ENCODE measurements at regions not wholly inside any gene's neighbourhood (a gene's known extent, or its start where the extent isn't known, plus 50 kb on each side); places are given as distances from the start of the nearest gene placed in this dataset.

- H3K9me3 ChIP-seq (ENCODE audit: insufficient read depth, low read depth, low read length): no peaks in the 10 kb centered on the region
- H3K23ac ChIP-seq (ENCODE audit: low read length): no peak overlapping the region
- H3K9ac ChIP-seq (ENCODE audit: low read length): no peak overlapping the region
- H2BK120ac ChIP-seq (ENCODE audit: insufficient read depth, low read length, poor library complexity): no peak overlapping the region
- H4K8ac ChIP-seq (ENCODE audit: low read depth, low read length): no peak overlapping the region
- no peak overlapping the region for H2AFZ ChIP-seq (ENCODE audit: insufficient read depth, low read length, poor library complexity)
- H3K27ac ChIP-seq (ENCODE audit: low read depth, low read length): no peak overlapping the region
- no peaks in the 10 kb centered on the region for H3K27me3 ChIP-seq (ENCODE audit: insufficient read depth, low read length)
- no peak overlapping the region for H3K18ac ChIP-seq (ENCODE audit: low read length)
- H2BK5ac ChIP-seq (ENCODE audit: low read depth, low read length, poor library complexity): no peak overlapping the region
- no peaks in the 10 kb centered on the region for H3K79me2 ChIP-seq (ENCODE audit: control insufficient read depth, insufficient read depth, low read length, poor library complexity)
- no peaks in the 10 kb centered on the region for H3K36me3 ChIP-seq (ENCODE audit: control insufficient read depth in 1 of 2, insufficient read depth in 2 of 2, low read length in 2 of 2)
- no peak overlapping the region for H3K4me2 ChIP-seq (ENCODE audit: low read length)
- peak; percentile 79 to 84 for DNase-seq
- H3K4me3 ChIP-seq (ENCODE audit: low read depth, low read length): no peak overlapping the region
- no peak overlapping the region for H3K4ac ChIP-seq (ENCODE audit: low read depth, low read length)
- H2BK12ac ChIP-seq (ENCODE audit: low read length): no peak overlapping the region
- WGBS (ENCODE audit: extremely low coverage, insufficient coverage, insufficient read length): no CpG with 5 or more reads among the region's 6 CpGs
- no peak overlapping the region for H4K12ac ChIP-seq (ENCODE audit: low read depth, low read length)
- no peak overlapping the region for H4K91ac ChIP-seq (ENCODE audit: low read depth, low read length)
- no peak overlapping the region for H2AK5ac ChIP-seq (ENCODE audit: low read length)
- H3K4me1 ChIP-seq (ENCODE audit: control insufficient read depth in 1 of 2, insufficient read depth in 2 of 2, low read length in 2 of 2): peaks cover 4 to 12% of the 10 kb centered on the region in 2 experiments
- peaks cover 3% of the 10 kb centered on the region for H3K79me1 ChIP-seq (ENCODE audit: low read length)
- no peak overlapping the region for H3K14ac ChIP-seq (ENCODE audit: low read length)
These were observed 824.4 kb downstream of the GRID1 start for GRCh38 chr10:85542152-85542551.

GRCh38 chr10:85542936-85543730 lies 823.5 kb downstream of the GRID1 start:
- no peak overlapping the region for H2BK5ac ChIP-seq (ENCODE audit: low read depth, low read length, poor library complexity)
- peak overlapping the region; percentile 9 for H2BK12ac ChIP-seq (ENCODE audit: low read length)
- no peak overlapping the region for H3K18ac ChIP-seq (ENCODE audit: low read length)
- H4K8ac ChIP-seq (ENCODE audit: low read depth, low read length): no peak overlapping the region
- WGBS (ENCODE audit: extremely low coverage, insufficient coverage, insufficient read length): no CpG with 5 or more reads among the region's 6 CpGs
- no peak overlapping the region for H3K23ac ChIP-seq (ENCODE audit: low read length)
- H2AK5ac ChIP-seq (ENCODE audit: low read length): no peak overlapping the region
- H4K91ac ChIP-seq (ENCODE audit: low read depth, low read length): no peak overlapping the region
- H3K27ac ChIP-seq (ENCODE audit: low read depth, low read length): peak overlapping the region; percentile 59
- no peaks in the 10 kb centered on the region for H3K36me3 ChIP-seq (ENCODE audit: control insufficient read depth in 1 of 2, insufficient read depth in 2 of 2, low read length in 2 of 2)
- no peak overlapping the region for H4K12ac ChIP-seq (ENCODE audit: low read depth, low read length)
- no peaks in the 10 kb centered on the region for H3K79me2 ChIP-seq (ENCODE audit: control insufficient read depth, insufficient read depth, low read length, poor library complexity)
- H3K79me1 ChIP-seq (ENCODE audit: low read length): peaks cover 7% of the 10 kb centered on the region
- no peak overlapping the region for H3K14ac ChIP-seq (ENCODE audit: low read length)
- H2AFZ ChIP-seq (ENCODE audit: insufficient read depth, low read length, poor library complexity): no peak overlapping the region
- H3K9me3 ChIP-seq (ENCODE audit: insufficient read depth, low read depth, low read length): no peaks in the 10 kb centered on the region
- peaks cover 7 to 12% of the 10 kb centered on the region in 2 experiments for H3K4me1 ChIP-seq (ENCODE audit: control insufficient read depth in 1 of 2, insufficient read depth in 2 of 2, low read length in 2 of 2)
- no peak overlapping the region for H3K4me2 ChIP-seq (ENCODE audit: low read length)
- peak overlapping the region; percentile 17 for H2BK120ac ChIP-seq (ENCODE audit: insufficient read depth, low read length, poor library complexity)
- peak; percentile 28 to 79 for DNase-seq
- no peak overlapping the region for H3K4me3 ChIP-seq (ENCODE audit: low read depth, low read length)
- H3K4ac ChIP-seq (ENCODE audit: low read depth, low read length): no peak overlapping the region
- no peak overlapping the region for H3K9ac ChIP-seq (ENCODE audit: low read length)
- no peaks in the 10 kb centered on the region for H3K27me3 ChIP-seq (ENCODE audit: insufficient read depth, low read length)

GRCh38 chr10:85544956-85545355 lies 821.6 kb downstream of the GRID1 start:
- peaks cover 7 to 12% of the 10 kb centered on the region in 2 experiments for H3K4me1 ChIP-seq (ENCODE audit: control insufficient read depth in 1 of 2, insufficient read depth in 2 of 2, low read length in 2 of 2)
- no peak overlapping the region for H2AFZ ChIP-seq (ENCODE audit: insufficient read depth, low read length, poor library complexity)
- no peaks in the 10 kb centered on the region for H3K36me3 ChIP-seq (ENCODE audit: control insufficient read depth in 1 of 2, insufficient read depth in 2 of 2, low read length in 2 of 2)
- no peaks in the 10 kb centered on the region for H3K27me3 ChIP-seq (ENCODE audit: insufficient read depth, low read length)
- H3K27ac ChIP-seq (ENCODE audit: low read depth, low read length): no peak overlapping the region
- H3K79me1 ChIP-seq (ENCODE audit: low read length): peaks cover 7% of the 10 kb centered on the region
- H4K91ac ChIP-seq (ENCODE audit: low read depth, low read length): peak overlapping the region; percentile 1
- DNase-seq: peak in 1 of 2 donors; percentile 18
- no peak overlapping the region for H4K8ac ChIP-seq (ENCODE audit: low read depth, low read length)
- H3K14ac ChIP-seq (ENCODE audit: low read length): no peak overlapping the region
- no peak overlapping the region for H3K9ac ChIP-seq (ENCODE audit: low read length)
- H3K4ac ChIP-seq (ENCODE audit: low read depth, low read length): no peak overlapping the region
- no peak overlapping the region for H2BK5ac ChIP-seq (ENCODE audit: low read depth, low read length, poor library complexity)
- no peak overlapping the region for H2BK12ac ChIP-seq (ENCODE audit: low read length)
- no peak overlapping the region for H2AK5ac ChIP-seq (ENCODE audit: low read length)
- H3K23ac ChIP-seq (ENCODE audit: low read length): no peak overlapping the region
- no peak overlapping the region for H3K4me2 ChIP-seq (ENCODE audit: low read length)
- H3K18ac ChIP-seq (ENCODE audit: low read length): no peak overlapping the region
- H3K79me2 ChIP-seq (ENCODE audit: control insufficient read depth, insufficient read depth, low read length, poor library complexity): no peaks in the 10 kb centered on the region
- no peak overlapping the region for H3K4me3 ChIP-seq (ENCODE audit: low read depth, low read length)
- WGBS (ENCODE audit: extremely low coverage, insufficient coverage, insufficient read length): no CpG with 5 or more reads among the region's 3 CpGs
- H3K9me3 ChIP-seq (ENCODE audit: insufficient read depth, low read depth, low read length): no peaks in the 10 kb centered on the region
- H2BK120ac ChIP-seq (ENCODE audit: insufficient read depth, low read length, poor library complexity): no peak overlapping the region
- no peak overlapping the region for H4K12ac ChIP-seq (ENCODE audit: low read depth, low read length)

GRCh38 chr10:85545874-85546273 lies 820.7 kb downstream of the GRID1 start:
- DNase-seq: no peak
- Histone ChIP-seq H2AK5ac (ENCODE audit: low read length) (no peak overlapping the region), H3K36me3 (ENCODE audit: control insufficient read depth in 1 of 2, insufficient read depth in 2 of 2, low read length in 2 of 2) (no peaks in the 10 kb centered on the region), H3K79me2 (ENCODE audit: control insufficient read depth, insufficient read depth, low read length, poor library complexity) (no peaks in the 10 kb centered on the region), H4K8ac (ENCODE audit: low read depth, low read length) (no peak overlapping the region), H3K27me3 (ENCODE audit: insufficient read depth, low read length) (no peaks in the 10 kb centered on the region), H2BK12ac (ENCODE audit: low read length) (no peak overlapping the region), H3K14ac (ENCODE audit: low read length) (no peak overlapping the region), H3K9me3 (ENCODE audit: insufficient read depth, low read depth, low read length) (no peaks in the 10 kb centered on the region), H3K27ac (ENCODE audit: low read depth, low read length) (no peak overlapping the region), H3K4me3 (ENCODE audit: low read depth, low read length) (no peak overlapping the region), H3K4ac (ENCODE audit: low read depth, low read length) (no peak overlapping the region), H3K4me1 (ENCODE audit: control insufficient read depth in 1 of 2, insufficient read depth in 2 of 2, low read length in 2 of 2) (peaks cover 7 to 12% of the 10 kb centered on the region in 2 experiments), H2BK120ac (ENCODE audit: insufficient read depth, low read length, poor library complexity) (no peak overlapping the region), H3K9ac (ENCODE audit: low read length) (no peak overlapping the region), H3K4me2 (ENCODE audit: low read length) (no peak overlapping the region), H2BK5ac (ENCODE audit: low read depth, low read length, poor library complexity) (no peak overlapping the region), H2AFZ (ENCODE audit: insufficient read depth, low read length, poor library complexity) (no peak overlapping the region), H4K91ac (ENCODE audit: low read depth, low read length) (no peak overlapping the region), H3K79me1 (ENCODE audit: low read length) (peaks cover 6% of the 10 kb centered on the region), H3K18ac (ENCODE audit: low read length) (no peak overlapping the region), H4K12ac (ENCODE audit: low read depth, low read length) (no peak overlapping the region), H3K23ac (ENCODE audit: low read length) (no peak overlapping the region)
- no CpG with 5 or more reads among the region's 4 CpGs for WGBS (ENCODE audit: extremely low coverage, insufficient coverage, insufficient read length)
